K562 (cell line): ENCODE measurements at regions not wholly inside any gene's neighbourhood (a gene's known extent, or its start where the extent isn't known, plus 50 kb on each side); places are given as distances from the start of the nearest gene placed in this dataset.

ENCODE experiments used
- ATAC-seq: fragments of 200-7000 bp; cut with Tn5 transposase; 3 replicates; pipeline ENCODE4 v1.9.1; 2020; ENCODE audit warnings: moderate library complexity
- BruUV-seq: library from RNA; stranded (reverse); fragments of 400-500 nt; replicated peaks from 2 replicates; lab custom pipeline; 2021; lab: Mats Ljungman, UMichigan
- CTCF ChIA-PET: fragments of 300-600 bp; formaldehyde crosslinking; extraction: SDS; loops from one replicate; lab custom pipeline; 2021; ENCODE audit warnings: low intra/inter-chr PET ratio; lab: Yijun Ruan, JAX
- POLR2A ChIA-PET: fragments of 300-600, 350-650 bp; sonication (Branson Sonifier 250); formaldehyde crosslinking; extraction: SDS; loops from one replicate; lab custom pipeline; 2021; ENCODE audit warnings: antibody characterized with exemption, inconsistent platforms; lab: Yijun Ruan, JAX
- DNase-seq, 4 experiments: peaks; one replicate each; pipeline versions ENCODE4 v3.0.0 to v3.0.0-alpha.2; 2011 to 2018; ENCODE audit warnings: low spot score in 3 of 4, mixed read lengths in 3 of 4; ENCODE audit errors: extremely low read depth in 1 of 4
- FAIRE-seq: peaks from 2 replicates; lab custom pipeline; 2011; peaks lifted over from hg19 to GRCh38; lab: Jason Lieb, UNC
- H2AFZ ChIP-seq: 2 replicates; pipeline ENCODE4 v1.6.0; 2011; ENCODE audit warnings: low read depth, low read length, control low read depth, inconsistent platforms
- H3K27ac ChIP-seq: fragments of 200-600 bp; 3 replicates; pipeline ENCODE4 v1.8.0; 2011; ENCODE audit warnings: low read depth, mild to moderate bottlenecking, control low read depth, inconsistent platforms, low read length, moderate library complexity, mixed read lengths; ENCODE audit errors: extremely low read depth
- H3K27me3 ChIP-seq, 2 experiments: fragments of 300-600 bp in 1 of 2; 2 replicates in 1 of 2; 3 replicates in 1 of 2; pipeline versions ENCODE4 v1.6.0 to v1.8.0; 2011; ENCODE audit warnings: inconsistent platforms in 2 of 2, low read length in 2 of 2, mild to moderate bottlenecking in 1 of 2, mixed read lengths in 1 of 2, moderate library complexity in 1 of 2; ENCODE audit not compliant: control insufficient read depth in 2 of 2, insufficient read depth in 2 of 2
- H3K36me3 ChIP-seq: fragments of 300-600 bp; 3 replicates; pipeline ENCODE4 v1.8.0; 2011; ENCODE audit warnings: mild to moderate bottlenecking, low read length, inconsistent platforms; ENCODE audit not compliant: control insufficient read depth, insufficient read depth
- H3K4me1 ChIP-seq, 2 experiments: fragments of 200-600 bp in 1 of 2; replicated peaks in 1 of 2; 2 replicates in 1 of 2; 3 replicates in 1 of 2; pipeline versions ENCODE4 v1.5.1 to v1.8.0; 2011; ENCODE audit warnings: inconsistent platforms in 2 of 2, low read length in 2 of 2, mild to moderate bottlenecking in 1 of 2, mixed read lengths in 1 of 2, moderate library complexity in 1 of 2; ENCODE audit not compliant: control insufficient read depth in 2 of 2, insufficient read depth in 2 of 2
- H3K4me2 ChIP-seq: 2 replicates; pipeline ENCODE4 v1.6.1; 2011; ENCODE audit warnings: low read length, control low read depth, inconsistent platforms, mixed read lengths; ENCODE audit not compliant: insufficient read depth
- H3K4me3 ChIP-seq: fragments of 200-600 bp; sonication (generic), shearing (Covaris generic); 2 replicates; pipeline ENCODE4 v1.5.1; 2016; ENCODE audit warnings: control low read depth, inconsistent platforms
- H3K79me2 ChIP-seq: fragments of 200-600 bp; 3 replicates; pipeline ENCODE4 v1.8.0; 2011; ENCODE audit warnings: low read length, inconsistent platforms; ENCODE audit not compliant: control insufficient read depth, insufficient read depth
- H3K9ac ChIP-seq, 2 experiments: 2 replicates each; pipeline versions ENCODE4 v1.6.0 to v1.6.1; 2011; ENCODE audit warnings: low read depth in 2 of 2, low read length in 2 of 2, control low read depth in 1 of 2, inconsistent platforms in 1 of 2, mild to moderate bottlenecking in 1 of 2, mixed read lengths in 1 of 2; ENCODE audit not compliant: insufficient read depth in 1 of 2
- H3K9me1 ChIP-seq: one replicate; pipeline ENCODE4 v1.6.0; 2011; ENCODE audit warnings: inconsistent platforms, mild to moderate bottlenecking, low read length, moderate library complexity; ENCODE audit not compliant: control insufficient read depth, insufficient read depth
- H3K9me3 ChIP-seq: replicated peaks from 2 replicates; pipeline ENCODE4 v1.5.1; 2011; ENCODE audit warnings: low read depth, low read length, inconsistent platforms; ENCODE audit not compliant: control insufficient read depth, insufficient read depth
- H4K20me1 ChIP-seq: replicated peaks from 2 replicates; pipeline ENCODE4 v1.6.1; 2011; ENCODE audit warnings: low read length, inconsistent platforms, mixed read lengths; ENCODE audit not compliant: control insufficient read depth, insufficient read depth
- CHCHD3 ChIP-seq: fragments of 250-450 bp; sonication (Bioruptor Pico); IDR thresholded peaks from 2 replicates; pipeline ENCODE4 v2.1.2; 2022; ENCODE audit warnings: mild to moderate bottlenecking
- CREB3L1 ChIP-seq: fragments of 450-650 bp; IDR thresholded peaks from 2 replicates; pipeline ENCODE4 v1.6.1; 2014; ENCODE audit warnings: low read depth, mild to moderate bottlenecking, moderate library complexity, borderline replicate concordance
- CREBBP ChIP-seq: IDR thresholded peaks from one replicate; pipeline ENCODE4 v1.6.1; 2012; ENCODE audit warnings: low read depth, mild to moderate bottlenecking, control low read depth, inconsistent platforms, low read length
- DIDO1 ChIP-seq: fragments of 450-650 bp; IDR thresholded peaks from 2 replicates; pipeline ENCODE4 v1.6.1; 2016; ENCODE audit warnings: low read depth, missing biosample characterization, missing genetic modification characterization
- FUS ChIP-seq: fragments of 200-400 bp; formaldehyde crosslinking; optimal IDR thresholded peaks from 2 replicates; pipeline ENCODE3; 2017; ENCODE audit warnings: low read depth, low read length
- KAT2B ChIP-seq: IDR thresholded peaks from one replicate; pipeline ENCODE4 v1.6.1; 2012; ENCODE audit warnings: low read depth, mild to moderate bottlenecking, control low read depth, inconsistent platforms, low read length, moderate library complexity
- KDM5B ChIP-seq: fragments of 200-600 bp; sonication (generic); IDR thresholded peaks from 2 replicates; pipeline ENCODE4 v1.6.1; 2012; ENCODE audit warnings: low read depth, mild to moderate bottlenecking, moderate library complexity, low read length, control low read depth, inconsistent platforms; ENCODE audit not compliant: insufficient replicate concordance
- PHF20 ChIP-seq: fragments of 450-650 bp; IDR thresholded peaks from 2 replicates; pipeline ENCODE4 v1.6.1; 2018; ENCODE audit not compliant: partially characterized antibody
- PTRF ChIP-seq: fragments of 450-650 bp; IDR thresholded peaks from 2 replicates; pipeline ENCODE4 v1.6.1; 2016; ENCODE audit warnings: mild to moderate bottlenecking, missing genetic modification characterization, missing compliant biosample characterization
- RBM39 ChIP-seq: fragments of 200-400 bp; formaldehyde crosslinking; optimal IDR thresholded peaks from 2 replicates; pipeline ENCODE3; 2018; ENCODE audit warnings: low read depth, low read length
- SMARCA5 ChIP-seq: fragments of 450-650 bp; IDR thresholded peaks from 2 replicates; pipeline ENCODE4 v1.6.1; 2016
- ZBED1 ChIP-seq: IDR thresholded peaks from 2 replicates; pipeline ENCODE4 v1.6.1; 2014
- ZHX1 ChIP-seq: fragments of 150-350 bp; conservative IDR thresholded peaks from 2 replicates; pipeline ENCODE4 v1.6.1; 2014; ENCODE audit warnings: low read length
- ZNF79 ChIP-seq: fragments of 250-450 bp; sonication (Bioruptor Pico); IDR thresholded peaks from 2 replicates; pipeline ENCODE4 v1.4.0; 2020; ENCODE audit warnings: low read depth, mild to moderate bottlenecking, moderate library complexity
- WGBS: fragments of 100-300 bp; shearing (Covaris generic); methylation state at CpG from one replicate; pipeline ENCODE4 v1.1.6; 2016; ENCODE audit warnings: low coverage, mixed read lengths; ENCODE audit not compliant: insufficient coverage; ENCODE audit errors: missing lambda C conversion rate; 5-methylcytosine and 5-hydroxymethylcytosine counted together
- in situ Hi-C: fragments of 300-500 bp; cut with MboI; formaldehyde crosslinking; loops from 4 replicates; pipeline ENCODE4 v1.15.0; 2018; ENCODE audit warnings: inconsistent platforms, mixed read lengths
- intact Hi-C: fragments of 100-400 bp; cut with micrococcal nuclease; formaldehyde crosslinking; loops from 2 replicates; pipeline ENCODE4 v1.14.2; 2022
- TF ChIP-seq, protein P1 (sequence below): fragments of 250-450 bp; sonication (Bioruptor Pico); IDR thresholded peaks from 2 replicates; pipeline ENCODE4 v1.5.0; 2021; ENCODE audit warnings: mild to moderate bottlenecking, moderate library complexity

DNA sequence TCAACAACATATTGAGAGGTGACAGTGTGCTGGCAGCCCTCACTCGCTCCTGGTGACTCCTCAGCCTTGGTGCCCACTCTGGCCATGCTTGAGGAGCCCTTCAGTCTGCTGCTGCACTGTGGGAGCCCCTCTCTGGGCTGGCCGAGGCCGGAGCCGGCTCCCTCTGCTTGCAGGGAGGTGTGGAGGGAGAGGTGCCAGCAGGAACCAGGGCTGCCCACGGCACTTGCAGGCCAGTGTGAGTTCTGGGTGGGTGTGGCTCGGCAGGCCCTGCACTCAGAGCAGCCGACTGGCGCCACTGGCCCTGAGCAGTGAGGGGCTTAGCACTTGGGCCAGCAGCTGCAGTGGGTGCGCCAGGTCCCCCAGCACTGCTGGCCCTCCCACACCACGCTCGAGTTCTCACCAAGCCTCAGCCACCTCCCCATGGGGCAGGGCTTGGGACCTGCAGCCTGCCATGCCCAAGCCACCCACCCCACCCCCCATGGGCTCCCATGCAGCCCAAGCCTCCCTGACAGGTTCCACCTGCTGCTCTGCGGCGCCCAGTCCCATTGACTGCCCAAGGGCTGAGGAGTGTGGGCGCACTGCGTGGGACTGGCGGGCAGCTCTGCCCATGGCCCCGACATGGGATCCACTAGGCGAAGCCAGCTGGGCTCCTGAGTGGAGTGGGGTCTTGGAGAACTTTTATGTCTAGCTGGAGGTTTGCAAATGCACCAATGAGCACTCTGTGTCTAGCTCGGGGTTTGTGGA, 377.1 kb upstream of the ANKRD30A start:
- WGBS, result 3% methylated on average over 14 of the region's 19 CpGs
- Histone ChIP-seq H3K27me3 (no peaks in the 10 kb centered on the region), H3K9ac (no peak overlapping the region), H3K4me2 (no peak overlapping the region), H3K4me1 (no peaks in the 10 kb centered on the region), H3K79me2 (no peaks in the 10 kb centered on the region), H3K9me1 (no peaks in the 10 kb centered on the region), H4K20me1 (no peaks in the 10 kb centered on the region), H3K9me3 (no peaks in the 10 kb centered on the region), H3K36me3 (no peaks in the 10 kb centered on the region), H3K4me3 (no peak overlapping the region), H2AFZ (no peak overlapping the region), H3K27ac (no peak overlapping the region)
- ATAC-seq, result no peak
- POLR2A ChIA-PET, result no interaction called here
- BruUV-seq, result no TSS peak
- CTCF ChIA-PET, result no interaction called here
- in situ Hi-C loops (no loop called here), intact Hi-C loops (no loop called here)
- FAIRE-seq, result no peak
- DNase-seq, result no peak
- TF ChIP-seq FUS (no peak), PHF20 (no peak), KDM5B (no peak), CHCHD3 (no peak), ZHX1 (no peak), KAT2B (no peak), ZBED1 (no peak), CREBBP (no peak), SMARCA5 (no peak), PTRF (tag) (no peak), DIDO1 (tag) (no peak), CREB3L1 (no peak), RBM39 (no peak), ZNF79 (CRISPR knock-in tag) (no peak)
- TF ChIP-seq, protein P1, sequence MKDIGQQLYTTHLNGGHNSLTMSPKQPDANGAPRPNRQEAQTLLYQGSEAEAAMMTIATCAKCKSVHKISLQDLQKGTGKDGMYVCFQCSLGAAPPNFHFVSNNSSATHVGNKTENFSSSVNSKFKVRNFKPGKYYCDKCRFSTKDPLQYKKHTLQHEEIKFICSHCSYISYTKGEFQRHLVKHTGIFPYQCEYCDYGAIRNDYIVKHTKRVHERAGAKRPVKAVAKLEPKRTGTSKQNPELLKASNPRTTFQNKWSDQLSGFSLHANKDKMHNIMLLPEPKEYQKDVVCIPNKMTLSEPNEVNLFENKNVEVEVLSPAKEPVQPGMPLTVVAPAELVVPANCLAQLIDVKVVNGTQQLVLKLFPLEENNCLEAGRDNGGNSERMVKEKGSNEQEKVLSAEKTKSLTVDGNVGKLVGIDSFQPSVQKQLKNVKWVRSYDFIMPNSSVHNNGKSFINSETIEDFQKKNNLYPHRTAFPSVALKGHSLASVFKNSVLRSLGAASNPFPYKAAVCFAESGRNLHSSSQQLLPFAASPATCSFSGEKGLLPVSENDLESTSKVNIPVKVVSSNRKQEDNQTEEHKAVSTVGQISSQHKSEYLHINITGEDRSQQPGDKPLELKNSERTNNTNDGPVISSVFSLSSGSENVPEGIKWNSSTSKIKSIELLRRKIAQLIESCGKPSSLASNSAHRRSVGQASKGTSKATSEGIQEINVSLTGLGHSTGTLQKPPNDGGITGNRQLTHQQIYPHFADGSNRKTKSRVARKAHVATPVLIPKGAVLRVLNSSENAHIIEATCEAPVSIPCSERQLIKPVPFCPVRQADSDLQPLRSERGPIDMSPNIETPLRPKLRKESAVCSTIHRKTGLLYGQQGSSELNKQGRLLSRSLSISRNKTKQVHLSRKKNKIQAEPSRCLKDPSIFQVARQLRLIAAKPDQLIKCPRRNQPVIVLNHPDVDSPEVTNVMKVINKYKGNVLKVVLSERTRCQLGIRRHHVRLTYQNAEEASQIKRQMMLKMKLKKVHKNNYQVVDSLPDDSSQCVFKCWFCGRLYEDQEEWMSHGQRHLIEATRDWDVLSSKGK (CRISPR knock-in tag), result no peak
